Stimulated activated CD8-positive, alpha-beta memory T cell treated with anti-CD3 and anti-CD28 coated beads, Interleukin-12 subunit alpha, Interleukin-12 subunit beta, amount 100 ng/mL, for 24 hours (primary cell): ENCODE measurements at regions not wholly inside any gene's neighbourhood (a gene's known extent, or its start where the extent isn't known, plus 50 kb on each side); places are given as distances from the start of the nearest gene placed in this dataset.

Source experiments
- DNase-seq: peaks from one replicate; pipeline ENCODE4 v3.0.0-alpha.2; 2020; ENCODE audit errors: extremely low read depth

- no peak for DNase-seq
These were observed 116.5 kb upstream of the C1orf174 start for GRCh38 chr1:4016351-4017130.

- DNase-seq = no peak
These were observed 117.7 kb upstream of the C1orf174 start for GRCh38 chr1:4017636-4018365.

GRCh38 chr1:4018466-4019146 is 118.5 kb upstream of the C1orf174 start:
- DNase-seq = no peak

- DNase-seq = no peak
These were observed 119.1 kb upstream of the C1orf174 start for GRCh38 chr1:4019147-4019521.

- DNase-seq = no peak
These were observed 119.7 kb upstream of the C1orf174 start for GRCh38 chr1:4019606-4020331.

GRCh38 chr1:4020449-4020848 is 120.4 kb upstream of the C1orf174 start:
- DNase-seq = no peak

- DNase-seq = no peak
These were observed 121.3 kb upstream of the C1orf174 start for GRCh38 chr1:4021136-4021973.

GRCh38 chr1:4021974-4022268 is 121.8 kb upstream of the C1orf174 start:
- DNase-seq = no peak

- no peak for DNase-seq
These were observed 122.6 kb upstream of the C1orf174 start for GRCh38 chr1:4022715-4023114.

- no peak for DNase-seq
These were observed 123.6 kb upstream of the C1orf174 start for GRCh38 chr1:4023678-4024077.

GRCh38 chr1:4024811-4025210 is 124.7 kb upstream of the C1orf174 start:
- DNase-seq = no peak

- DNase-seq = no peak
These were observed 125.7 kb upstream of the C1orf174 start for GRCh38 chr1:4025752-4026151.

GRCh38 chr1:4027008-4027407 is 126.9 kb upstream of the C1orf174 start:
- DNase-seq = no peak

GRCh38 chr1:4027492-4028138 is 127.5 kb upstream of the C1orf174 start:
- no peak for DNase-seq

- no peak for DNase-seq
These were observed 128.0 kb upstream of the C1orf174 start for GRCh38 chr1:4028139-4028501.

- no peak for DNase-seq
These were observed 129.3 kb upstream of the C1orf174 start for GRCh38 chr1:4029376-4029775.

GRCh38 chr1:4032571-4032970 is 132.5 kb upstream of the C1orf174 start:
- DNase-seq = no peak

- no peak for DNase-seq
These were observed 133.1 kb upstream of the C1orf174 start for GRCh38 chr1:4033129-4033676.

GRCh38 chr1:4033713-4034112 is 133.6 kb upstream of the C1orf174 start:
- no peak for DNase-seq

- no peak for DNase-seq
These were observed 134.3 kb upstream of the C1orf174 start for GRCh38 chr1:4034318-4034887.
